HG03280 (cell line): ENCODE measurements at regions not wholly inside any gene's neighbourhood (a gene's known extent, or its start where the extent isn't known, plus 50 kb on each side); places are given as distances from the start of the nearest gene placed in this dataset.

Source experiments
- ATAC-seq: cut with Tn5 transposase; IDR thresholded peaks from one replicate; pipeline ENCODE4 v1.9.1; 2021; ENCODE audit warnings: mild to moderate bottlenecking, moderate library complexity; ENCODE audit not compliant: unreplicated experiment

- no peak for ATAC-seq
These were observed 219.5 kb upstream of the GYPC start for GRCh38 chr2:126436411-126436810.

GRCh38 chr2:126437016-126437415, 218.9 kb upstream of the GYPC start:
- ATAC-seq: no peak

GRCh38 chr2:126444512-126444911, 211.4 kb upstream of the GYPC start:
- ATAC-seq: no peak

GRCh38 chr2:126446106-126446695, 209.8 kb upstream of the GYPC start:
- ATAC-seq: no peak

- no peak for ATAC-seq
These were observed 207.3 kb upstream of the GYPC start for GRCh38 chr2:126448611-126449010.

GRCh38 chr2:126449677-126450076, 206.3 kb upstream of the GYPC start:
- peak; percentile 87 for ATAC-seq

GRCh38 chr2:126463892-126464674, 191.9 kb upstream of the GYPC start:
- no peak for ATAC-seq

- peak; percentile 75 for ATAC-seq
These were observed 188.4 kb upstream of the GYPC start for GRCh38 chr2:126467367-126468054.

GRCh38 chr2:126475031-126475430, 180.9 kb upstream of the GYPC start:
- ATAC-seq: no peak

- ATAC-seq: no peak
These were observed 179.3 kb upstream of the GYPC start for GRCh38 chr2:126476691-126477090.

GRCh38 chr2:126480033-126480432, 175.9 kb upstream of the GYPC start:
- ATAC-seq: no peak

GRCh38 chr2:126482582-126483464, 173.1 kb upstream of the GYPC start:
- ATAC-seq: no peak

GRCh38 chr2:126494593-126494992, 161.4 kb upstream of the GYPC start:
- no peak for ATAC-seq

GRCh38 chr2:126495189-126495588, 160.8 kb upstream of the GYPC start:
- ATAC-seq: no peak

- ATAC-seq: peak; percentile 90
These were observed 159.5 kb upstream of the GYPC start for GRCh38 chr2:126496493-126496892.

- ATAC-seq: no peak
These were observed 152.5 kb upstream of the GYPC start for GRCh38 chr2:126503476-126503875.

- ATAC-seq: no peak
These were observed 151.0 kb upstream of the GYPC start for GRCh38 chr2:126504949-126505348.

- ATAC-seq: no peak
These were observed 149.2 kb upstream of the GYPC start for GRCh38 chr2:126506786-126507185.

GRCh38 chr2:126507425-126507911, 148.5 kb upstream of the GYPC start:
- ATAC-seq: no peak

- no peak for ATAC-seq
These were observed 145.6 kb upstream of the GYPC start for GRCh38 chr2:126510356-126510755.

- ATAC-seq: no peak
These were observed 145.0 kb upstream of the GYPC start for GRCh38 chr2:126510960-126511359.
